PFSK-1 (cell line): ENCODE measurements at regions not wholly inside any gene's neighbourhood (a gene's known extent, or its start where the extent isn't known, plus 50 kb on each side); places are given as distances from the start of the nearest gene placed in this dataset.

Experiments
- FOXP2 ChIP-seq: optimal IDR thresholded peaks from 2 replicates; pipeline ENCODE3; 2011; ENCODE audit warnings: borderline replicate concordance, control low read depth, inconsistent platforms; ENCODE audit not compliant: insufficient read depth; ENCODE audit errors: extremely low read length, extremely low read depth
- POLR2AphosphoS5 ChIP-seq: IDR thresholded peaks from 2 replicates; pipeline ENCODE4 v1.6.1; 2012; ENCODE audit warnings: low read depth, mild to moderate bottlenecking, control low read depth, low read length, moderate library complexity
- REST ChIP-seq, 2 experiments: IDR thresholded peaks; 2 replicates each; pipeline versions ENCODE4 v1.6.1 to v1.8.0; 2011 to 2012; ENCODE audit warnings: low read depth in 2 of 2, low read length in 2 of 2, control low read depth in 1 of 2, inconsistent platforms in 1 of 2, mild to moderate bottlenecking in 1 of 2, moderate library complexity in 1 of 2; ENCODE audit not compliant: insufficient read depth in 1 of 2
- SIN3A ChIP-seq: IDR thresholded peaks from 2 replicates; pipeline ENCODE4 v1.6.1; 2012; ENCODE audit warnings: mild to moderate bottlenecking, low read length, moderate library complexity, borderline replicate concordance; ENCODE audit not compliant: insufficient read depth
- TAF1 ChIP-seq: IDR thresholded peaks from 2 replicates; pipeline ENCODE4 v1.6.1; 2012; ENCODE audit warnings: low read length, control low read depth, borderline replicate concordance; ENCODE audit not compliant: insufficient read depth

- TF ChIP-seq REST (IDR thresholded peaks at IDR 0.05; ENCODE audit: insufficient read depth in 1 of 2, low read depth in 2 of 2, low read length in 2 of 2) (no peak), POLR2AphosphoS5 (no peak), SIN3A (no peak), TAF1 (no peak), FOXP2 (no peak)
Observed at GRCh38 chr11:92644595-92645445, 324.6 kb upstream of the MTNR1B start.

- TF ChIP-seq POLR2AphosphoS5 (no peak), REST (IDR thresholded peaks at IDR 0.05; ENCODE audit: insufficient read depth in 1 of 2, low read depth in 2 of 2, low read length in 2 of 2) (no peak), SIN3A (no peak), TAF1 (no peak), FOXP2 (no peak)
Observed at GRCh38 chr11:92651159-92651558, 318.3 kb upstream of the MTNR1B start.

GRCh38 chr11:92653454-92653853 is 316.0 kb upstream of the MTNR1B start:
- TF ChIP-seq SIN3A (no peak), REST (IDR thresholded peaks at IDR 0.05; ENCODE audit: insufficient read depth in 1 of 2, low read depth in 2 of 2, low read length in 2 of 2) (no peak), FOXP2 (no peak)

- TF ChIP-seq SIN3A = no peak
- TF ChIP-seq TAF1 = no peak
- TF ChIP-seq POLR2AphosphoS5 = no peak
- no peak for TF ChIP-seq REST (IDR thresholded peaks at IDR 0.05; ENCODE audit: insufficient read depth in 1 of 2, low read depth in 2 of 2, low read length in 2 of 2)
- TF ChIP-seq FOXP2 = no peak
Observed at GRCh38 chr11:92656783-92657182, 312.7 kb upstream of the MTNR1B start.

- TF ChIP-seq FOXP2 (no peak), SIN3A (no peak)
Observed at GRCh38 chr11:92657226-92657625, 312.2 kb upstream of the MTNR1B start.
